ENCODE measurements at regions not wholly inside any gene's neighbourhood (a gene's known extent, or its start where the extent isn't known, plus 50 kb on each side); places are given as distances from the start of the nearest gene placed in this dataset.

DNA sequence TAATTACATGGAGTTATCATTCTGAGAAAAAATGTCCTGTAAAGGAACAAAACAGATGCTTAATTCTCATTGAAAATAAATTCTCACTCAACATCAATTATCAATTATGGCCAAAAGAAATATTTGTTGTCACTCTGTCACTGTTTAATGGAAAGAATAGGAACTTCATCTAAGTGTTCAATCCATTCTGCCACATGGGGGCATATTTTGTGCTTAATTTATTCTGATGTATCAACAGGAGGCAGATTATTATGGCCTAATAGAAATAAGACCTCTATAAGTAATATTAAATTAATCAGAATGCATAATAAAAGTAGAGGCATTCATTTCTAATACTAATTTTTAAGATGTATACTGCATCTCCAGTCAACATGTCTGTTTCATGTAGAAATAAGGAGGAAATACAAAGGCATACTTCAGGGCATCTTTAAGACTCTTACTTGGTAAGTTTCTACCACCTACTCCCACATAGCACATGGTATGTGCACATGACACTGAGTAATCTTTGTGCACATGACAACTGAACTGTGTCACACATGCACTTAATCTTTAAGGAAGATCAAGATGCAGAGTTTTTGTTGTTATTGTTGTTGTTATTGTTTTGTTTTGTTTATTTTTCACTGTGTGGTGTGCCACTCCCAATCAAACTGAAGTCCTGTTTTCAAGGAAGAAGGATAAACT lies 420.4 kb upstream of the SEMA3A start:
- Histone ChIP-seq H3K4me3 (ENCODE audit: low read depth in 1 of 2, low read length in 2 of 2) (no peak overlapping the region), H3K4me2 (ENCODE audit: insufficient read depth, low read length) (no peak overlapping the region), H2AFZ (ENCODE audit: low read depth, low read length) (no peak overlapping the region), H3K27ac (ENCODE audit: low read length) (no peak overlapping the region), H3K9ac (ENCODE audit: low read depth, low read length) (no peak overlapping the region), H3K4me1 (ENCODE audit: insufficient read depth, low read length) (no peaks in the 10 kb centered on the region), H3K9me3 (ENCODE audit: insufficient read depth, low read length, severe bottlenecking) (no peaks in the 10 kb centered on the region), H3K27me3 (ENCODE audit: insufficient read depth, low read length, poor library complexity) (no peaks in the 10 kb centered on the region), H3K36me3 (ENCODE audit: insufficient read depth, low read length) (no peaks in the 10 kb centered on the region), H3K79me2 (ENCODE audit: insufficient read depth, low read length) (no peaks in the 10 kb centered on the region), H4K20me1 (ENCODE audit: insufficient read depth, low read length) (no peaks in the 10 kb centered on the region)
- DNase-seq (no peak), ATAC-seq (ENCODE audit: insufficient read depth, low read depth) (no peak)
- TF ChIP-seq, protein P1, sequence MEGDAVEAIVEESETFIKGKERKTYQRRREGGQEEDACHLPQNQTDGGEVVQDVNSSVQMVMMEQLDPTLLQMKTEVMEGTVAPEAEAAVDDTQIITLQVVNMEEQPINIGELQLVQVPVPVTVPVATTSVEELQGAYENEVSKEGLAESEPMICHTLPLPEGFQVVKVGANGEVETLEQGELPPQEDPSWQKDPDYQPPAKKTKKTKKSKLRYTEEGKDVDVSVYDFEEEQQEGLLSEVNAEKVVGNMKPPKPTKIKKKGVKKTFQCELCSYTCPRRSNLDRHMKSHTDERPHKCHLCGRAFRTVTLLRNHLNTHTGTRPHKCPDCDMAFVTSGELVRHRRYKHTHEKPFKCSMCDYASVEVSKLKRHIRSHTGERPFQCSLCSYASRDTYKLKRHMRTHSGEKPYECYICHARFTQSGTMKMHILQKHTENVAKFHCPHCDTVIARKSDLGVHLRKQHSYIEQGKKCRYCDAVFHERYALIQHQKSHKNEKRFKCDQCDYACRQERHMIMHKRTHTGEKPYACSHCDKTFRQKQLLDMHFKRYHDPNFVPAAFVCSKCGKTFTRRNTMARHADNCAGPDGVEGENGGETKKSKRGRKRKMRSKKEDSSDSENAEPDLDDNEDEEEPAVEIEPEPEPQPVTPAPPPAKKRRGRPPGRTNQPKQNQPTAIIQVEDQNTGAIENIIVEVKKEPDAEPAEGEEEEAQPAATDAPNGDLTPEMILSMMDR (IDR thresholded peaks at IDR 0.05; ENCODE audit: borderline replicate concordance, extremely low read depth, low read length, poor library complexity, severe bottlenecking) = no peak
- TF ChIP-seq EZH2 (IDR thresholded peaks at IDR 0.05; ENCODE audit: borderline replicate concordance, low read depth, low read length, severe bottlenecking) = no peak

DNA sequence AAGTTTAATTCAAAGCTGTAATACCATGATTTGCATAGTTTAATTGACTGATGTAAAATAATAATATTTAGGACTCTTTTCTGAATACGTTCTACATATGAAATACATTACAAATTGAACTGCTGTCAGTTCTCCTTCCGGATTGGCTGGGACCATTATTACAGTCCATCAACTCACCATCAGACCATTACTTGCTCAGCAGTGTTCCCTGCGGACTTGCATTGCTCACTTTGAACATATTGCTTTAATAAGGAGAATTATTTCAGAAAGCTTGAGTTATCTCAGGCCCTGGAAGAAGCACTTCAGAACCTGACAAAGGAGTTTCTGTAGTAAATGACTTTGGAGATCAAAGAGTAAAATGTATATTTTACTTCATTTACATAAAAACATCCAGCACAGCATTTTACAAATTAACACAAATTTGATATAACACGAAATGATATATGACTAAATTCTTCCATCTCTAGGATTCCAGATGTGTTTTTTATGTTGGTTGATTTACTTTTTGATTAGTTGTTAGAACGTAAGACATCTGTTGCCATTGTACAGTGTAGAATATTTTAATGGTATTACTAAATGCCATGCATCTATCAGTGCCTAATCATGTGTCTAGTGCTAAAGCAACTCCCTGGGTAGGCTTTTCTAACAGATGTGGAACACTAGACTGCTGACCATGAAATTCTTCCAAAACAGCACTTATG lies 418.5 kb upstream of the SEMA3A start:
- Histone ChIP-seq H3K4me1 (ENCODE audit: insufficient read depth, low read length) (no peaks in the 10 kb centered on the region), H3K27ac (ENCODE audit: low read length) (no peak overlapping the region), H3K36me3 (ENCODE audit: insufficient read depth, low read length) (no peaks in the 10 kb centered on the region), H3K9me3 (ENCODE audit: insufficient read depth, low read length, severe bottlenecking) (no peaks in the 10 kb centered on the region), H3K4me2 (ENCODE audit: insufficient read depth, low read length) (no peak overlapping the region), H4K20me1 (ENCODE audit: insufficient read depth, low read length) (no peaks in the 10 kb centered on the region), H3K4me3 (ENCODE audit: low read depth in 1 of 2, low read length in 2 of 2) (no peak overlapping the region), H3K9ac (ENCODE audit: low read depth, low read length) (no peak overlapping the region), H3K27me3 (ENCODE audit: insufficient read depth, low read length, poor library complexity) (no peaks in the 10 kb centered on the region), H3K79me2 (ENCODE audit: insufficient read depth, low read length) (no peaks in the 10 kb centered on the region), H2AFZ (ENCODE audit: low read depth, low read length) (no peak overlapping the region)
- ATAC-seq (ENCODE audit: insufficient read depth, low read depth) (no peak), DNase-seq (no peak)
- TF ChIP-seq, protein P1 (IDR thresholded peaks at IDR 0.05; ENCODE audit: borderline replicate concordance, extremely low read depth, low read length, poor library complexity, severe bottlenecking) = no peak
- TF ChIP-seq EZH2 (IDR thresholded peaks at IDR 0.05; ENCODE audit: borderline replicate concordance, low read depth, low read length, severe bottlenecking) = no peak

DNA sequence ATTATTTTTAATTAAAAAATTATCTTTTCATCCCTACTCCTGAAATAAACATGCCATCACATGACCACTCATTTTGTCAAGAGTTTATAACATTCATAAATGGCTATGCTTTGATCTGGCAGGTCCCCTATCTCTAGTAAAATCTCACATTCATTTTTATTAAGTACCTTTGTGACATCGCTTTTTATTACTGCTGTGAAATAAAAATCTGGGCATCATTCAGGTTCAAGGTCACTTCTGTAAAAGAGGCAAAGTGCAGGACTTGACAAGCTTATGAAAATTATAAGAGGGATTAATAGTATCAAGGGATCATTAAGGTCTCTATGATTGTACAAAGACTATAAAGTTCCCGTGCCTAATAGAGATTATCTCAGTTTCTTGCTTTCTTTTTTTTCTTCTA lies 416.8 kb upstream of the SEMA3A start:
- Histone ChIP-seq H3K79me2 (ENCODE audit: insufficient read depth, low read length) (no peaks in the 10 kb centered on the region), H2AFZ (ENCODE audit: low read depth, low read length) (no peak overlapping the region), H3K27me3 (ENCODE audit: insufficient read depth, low read length, poor library complexity) (no peaks in the 10 kb centered on the region), H3K4me3 (ENCODE audit: low read depth in 1 of 2, low read length in 2 of 2) (no peak overlapping the region), H3K36me3 (ENCODE audit: insufficient read depth, low read length) (no peaks in the 10 kb centered on the region), H4K20me1 (ENCODE audit: insufficient read depth, low read length) (no peaks in the 10 kb centered on the region), H3K4me2 (ENCODE audit: insufficient read depth, low read length) (no peak overlapping the region), H3K4me1 (ENCODE audit: insufficient read depth, low read length) (no peaks in the 10 kb centered on the region), H3K27ac (ENCODE audit: low read length) (no peak overlapping the region), H3K9me3 (ENCODE audit: insufficient read depth, low read length, severe bottlenecking) (no peaks in the 10 kb centered on the region), H3K9ac (ENCODE audit: low read depth, low read length) (no peak overlapping the region)
- TF ChIP-seq, protein P1 (IDR thresholded peaks at IDR 0.05; ENCODE audit: borderline replicate concordance, extremely low read depth, low read length, poor library complexity, severe bottlenecking) = no peak
- no peak for TF ChIP-seq EZH2 (IDR thresholded peaks at IDR 0.05; ENCODE audit: borderline replicate concordance, low read depth, low read length, severe bottlenecking)
- DNase-seq (no peak), ATAC-seq (ENCODE audit: insufficient read depth, low read depth) (no peak)

Measured in DND-41 (cell line).